NOMO-1 treated with DMSO at 0.1 percent for 48 hours (cell line): ENCODE measurements at regions not wholly inside any gene's neighbourhood (a gene's known extent, or its start where the extent isn't known, plus 50 kb on each side); places are given as distances from the start of the nearest gene placed in this dataset.
"Not testable (repeated sequence)": the region's sequence is repeated elsewhere in the genome, so short reads cannot be mapped to it uniquely, and the experiment has no call there.

Source experiments
- DNase-seq: peaks from one replicate; lab custom pipeline; 2025; ENCODE audit not compliant: unreplicated experiment; lab: John Stamatoyannopoulos, UW

DNA sequence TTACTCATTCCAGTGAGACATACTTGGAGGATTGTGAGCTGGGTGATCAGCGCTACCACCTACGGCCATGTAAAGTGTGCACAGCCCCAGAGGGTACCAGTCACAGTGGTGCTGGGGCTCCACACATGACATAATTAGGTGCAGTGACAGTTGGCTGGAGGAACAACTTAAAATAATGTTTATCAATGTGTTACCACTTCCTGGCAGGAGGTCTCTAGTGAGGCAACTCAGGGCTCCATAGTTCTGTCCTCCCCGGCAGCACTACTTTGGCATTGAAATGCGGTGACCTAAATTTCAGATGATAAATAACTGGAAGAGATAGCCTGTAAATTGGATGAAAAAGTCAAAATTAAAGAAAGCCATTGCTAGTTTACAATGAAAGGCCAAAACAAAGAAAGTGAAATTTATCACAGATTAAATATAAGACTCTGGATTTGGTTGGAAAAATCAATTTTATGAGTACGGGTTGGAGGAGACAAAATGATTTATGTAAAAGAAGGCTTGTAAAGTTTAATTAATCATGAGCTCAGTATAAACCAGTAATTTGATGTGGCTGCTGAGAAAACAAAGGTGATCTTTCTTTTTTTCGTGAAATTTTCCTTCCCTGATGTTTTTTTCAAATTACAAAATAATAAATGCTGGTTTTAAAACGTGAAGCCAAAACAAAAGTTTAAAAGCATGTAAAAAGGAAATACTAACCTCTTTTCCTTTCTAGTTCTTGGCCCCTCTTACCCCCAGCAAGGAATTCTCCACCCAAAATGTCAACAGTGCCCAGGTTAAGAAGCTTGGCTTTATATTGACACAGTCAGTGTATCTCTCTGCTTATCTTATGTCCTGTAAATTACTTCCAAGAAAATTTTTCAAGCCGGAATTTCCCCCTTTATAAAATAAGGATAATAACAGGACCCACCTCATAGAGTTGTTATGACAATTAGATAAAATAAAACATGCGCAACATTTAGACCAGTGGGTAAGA is 126.7 kb upstream of the NOX3 start:
- DNase-seq, result no peak

DNA sequence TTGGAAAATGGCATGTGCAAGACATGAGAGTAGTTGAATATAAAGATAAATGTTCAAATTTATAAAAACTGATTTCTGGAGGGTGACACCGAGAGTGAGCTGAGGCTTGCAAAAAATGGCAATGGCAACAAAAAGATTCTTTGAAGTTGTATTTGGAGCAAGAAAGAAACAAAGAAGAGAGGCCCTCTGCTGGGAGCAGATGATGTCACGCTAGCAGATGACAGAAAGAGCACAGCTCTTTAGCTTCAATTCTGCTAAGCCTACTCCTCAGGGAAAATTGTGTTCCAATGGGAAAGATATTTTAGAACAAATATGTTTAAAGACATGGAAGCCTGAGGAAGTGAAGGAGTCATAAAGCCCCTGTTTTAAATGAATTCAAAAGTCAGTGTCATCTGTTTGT is 125.3 kb upstream of the NOX3 start:
- DNase-seq, result no peak

DNA sequence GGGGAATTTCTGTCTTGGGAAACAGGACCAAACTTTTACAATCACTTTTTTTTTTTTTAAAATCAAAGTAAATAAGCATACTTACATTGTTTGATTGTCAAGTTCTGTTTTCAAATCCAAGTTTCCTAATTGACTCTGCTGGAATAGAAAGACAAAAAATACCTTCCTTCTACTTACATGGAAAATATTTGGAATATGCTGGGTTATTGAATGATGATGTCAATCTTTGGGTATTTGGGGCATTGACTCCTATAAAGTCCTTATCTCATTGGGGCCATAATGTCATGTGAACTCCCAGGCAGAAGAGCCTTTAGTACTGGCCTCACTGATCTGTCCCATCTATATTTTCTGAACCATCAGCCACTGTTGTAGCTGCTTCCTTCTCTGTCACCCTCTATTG is 122.6 kb upstream of the NOX3 start:
- no peak for DNase-seq

DNA sequence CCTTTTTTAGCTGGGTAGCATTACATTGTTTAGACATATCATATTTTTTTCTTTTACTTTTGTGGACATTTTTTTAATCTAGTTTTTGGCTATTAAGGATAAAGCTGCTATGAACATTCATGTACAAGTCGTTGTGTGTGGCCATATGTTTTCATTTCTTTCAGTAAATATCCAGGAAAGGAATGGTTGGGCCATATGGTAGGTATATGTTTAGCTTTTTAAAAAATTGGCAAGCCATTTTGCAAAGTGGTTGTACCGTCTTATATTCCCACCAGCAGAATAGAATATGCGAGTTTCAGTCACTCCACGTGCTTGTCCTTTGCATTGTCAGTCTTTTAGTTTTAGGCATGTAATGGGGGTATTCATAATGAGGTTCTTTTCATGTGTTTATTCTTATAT is 106.3 kb upstream of the NOX3 start:
- DNase-seq, result no peak

DNA sequence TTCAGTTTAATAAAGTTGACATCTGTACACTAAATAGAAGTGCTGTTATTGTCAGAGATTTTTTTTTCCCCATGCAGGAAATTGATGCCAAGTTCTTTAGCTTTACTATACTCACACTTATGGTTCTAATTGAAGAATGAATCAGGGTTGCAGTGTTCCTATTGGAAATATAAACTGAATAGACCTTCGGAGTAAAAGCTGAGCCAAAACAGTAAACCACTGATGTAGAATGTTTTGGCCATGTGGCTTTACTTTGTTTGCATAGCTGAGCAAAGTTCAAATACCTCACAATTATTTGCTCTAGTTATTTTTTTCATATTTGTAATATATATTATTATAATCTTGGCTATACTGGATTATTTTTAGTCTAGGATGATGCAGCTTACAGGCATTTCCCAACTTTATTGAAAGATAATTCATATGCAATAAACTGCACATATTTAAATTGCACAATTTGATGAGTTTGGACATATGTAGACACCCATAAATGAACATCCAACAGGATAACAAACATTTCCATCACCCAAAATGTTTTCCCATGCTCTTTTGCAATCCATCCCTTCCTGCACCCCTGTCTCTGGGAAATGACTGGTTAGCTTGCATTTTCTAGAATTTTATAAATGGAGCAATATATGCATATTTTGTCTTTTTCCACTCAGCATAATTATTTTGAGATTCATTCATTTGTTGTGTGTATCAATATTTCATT is 105.8 kb upstream of the NOX3 start:
- DNase-seq, result no peak

DNA sequence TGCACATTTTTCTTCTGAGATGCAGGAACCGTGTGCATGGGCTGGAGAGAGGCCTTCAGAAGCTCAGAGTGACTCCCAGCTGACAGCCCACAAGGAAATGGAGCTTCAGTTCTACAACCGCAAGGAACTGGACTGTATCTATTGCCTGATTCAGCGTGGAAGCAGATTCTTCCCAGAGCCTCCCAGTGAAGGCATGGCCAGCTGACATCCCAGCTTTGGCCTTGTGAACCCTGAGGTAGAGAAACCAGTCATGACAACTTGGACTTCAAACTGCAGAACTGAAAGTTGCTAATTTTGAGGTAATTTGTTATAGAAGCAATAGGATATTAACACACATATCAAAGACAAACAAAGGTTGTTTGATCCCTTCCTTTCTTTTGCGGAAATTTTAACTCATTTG is 94.3 kb upstream of the NOX3 start:
- no peak for DNase-seq

DNA sequence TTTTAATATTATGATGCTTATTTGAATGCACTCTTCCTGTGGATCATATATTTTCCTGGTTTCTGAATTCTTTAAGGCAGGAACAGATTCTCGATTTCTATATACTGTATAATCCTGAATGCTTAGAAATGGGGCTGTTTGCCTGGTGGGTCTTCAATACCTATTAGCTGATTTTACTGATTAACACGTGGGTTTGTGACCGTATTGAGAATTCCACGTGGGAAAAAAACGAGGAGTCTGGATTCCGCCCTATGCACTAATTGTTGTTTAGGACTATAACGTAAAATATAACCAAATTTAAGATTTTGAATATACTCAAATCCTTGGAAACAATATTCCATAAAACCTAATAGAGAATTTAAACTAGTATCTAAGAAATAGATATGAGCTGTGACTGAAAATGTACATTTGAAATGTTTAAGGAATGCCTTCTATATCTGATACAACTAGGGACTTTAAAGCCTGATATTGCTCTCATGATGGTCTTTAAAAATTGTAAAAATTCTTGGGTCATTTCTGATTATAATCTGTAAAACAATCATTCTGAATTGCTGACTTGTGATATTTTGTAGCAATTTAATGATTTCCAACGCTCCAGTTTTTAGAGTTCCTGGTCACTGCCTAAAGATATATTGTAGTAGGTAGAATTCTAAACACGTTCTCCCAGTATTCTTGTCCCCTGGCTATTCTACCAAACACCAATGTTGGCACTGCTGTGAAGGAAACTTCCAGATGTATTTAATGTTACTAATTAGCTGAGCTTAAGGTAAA is 93.6 kb upstream of the NOX3 start:
- no peak for DNase-seq

DNA sequence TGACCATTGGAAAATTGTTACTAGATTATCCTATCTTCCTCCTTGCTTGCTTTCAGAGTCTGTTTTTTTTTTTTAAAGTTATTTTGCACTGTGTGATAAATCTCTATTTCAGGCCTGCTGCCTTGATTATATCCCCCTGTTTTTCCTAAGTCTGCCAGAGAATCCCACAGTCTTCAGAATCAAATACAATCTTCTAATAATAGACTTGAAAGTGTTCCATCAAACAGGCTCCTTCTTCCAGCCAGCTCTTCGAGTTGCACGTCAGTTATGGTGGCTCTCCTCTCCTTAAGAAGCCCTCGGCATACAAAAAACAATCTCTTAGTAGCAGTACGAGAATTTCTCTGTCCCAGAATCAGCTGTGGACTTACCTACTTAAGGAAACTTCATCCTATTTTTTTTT is 92.9 kb upstream of the NOX3 start:
- no peak for DNase-seq

DNA sequence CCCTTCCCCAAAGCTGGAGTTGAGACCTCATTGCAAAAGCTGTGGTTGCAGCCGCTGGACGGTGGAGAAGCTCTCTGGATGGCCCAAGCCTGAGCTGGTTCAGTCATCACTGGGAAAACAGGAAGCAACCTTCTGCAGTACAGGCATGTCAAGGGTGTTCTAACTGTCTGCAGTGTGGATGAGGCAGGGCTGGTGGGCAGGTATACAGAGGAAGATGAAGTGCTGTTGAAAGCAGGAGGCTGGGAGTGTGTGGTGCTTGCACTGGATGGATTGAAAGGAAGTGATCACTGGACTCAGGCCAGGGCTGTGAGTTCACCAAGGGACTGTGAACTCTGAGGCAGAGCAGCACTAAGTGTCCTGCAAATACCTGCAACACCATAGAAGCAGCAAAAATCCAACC is 89.0 kb upstream of the NOX3 start:
- no peak for DNase-seq

DNA sequence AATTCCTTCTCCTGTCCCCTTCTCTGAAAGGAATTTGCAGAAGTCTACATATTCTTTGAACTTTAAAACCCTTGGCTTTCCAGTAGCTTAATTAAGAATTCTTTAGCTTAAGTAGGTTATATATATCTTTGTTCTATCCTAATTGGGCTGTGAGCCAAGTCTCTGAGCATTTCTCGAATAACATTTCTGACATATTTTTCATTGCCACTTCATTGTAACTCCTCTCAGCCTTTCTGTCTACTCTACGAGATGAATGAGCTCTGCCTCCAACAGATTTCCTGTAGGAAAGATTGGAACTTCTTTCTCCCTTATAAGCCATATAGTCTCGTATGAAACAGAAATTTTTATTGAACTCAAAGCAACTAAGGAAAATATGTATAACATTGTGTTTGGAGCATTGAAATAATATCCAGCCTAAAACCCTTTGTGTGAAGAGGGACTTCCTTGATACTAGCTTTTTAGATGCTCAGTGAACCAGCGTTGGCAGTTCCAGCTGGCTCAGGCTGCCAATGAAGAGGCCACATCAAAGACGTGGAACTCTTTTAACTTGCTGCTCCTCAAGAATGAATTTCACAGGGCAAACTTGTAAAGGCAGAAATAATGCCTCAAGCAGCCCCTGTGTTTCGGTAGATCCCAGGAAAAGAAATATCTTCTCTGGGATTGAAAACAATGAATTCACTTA is 87.7 kb upstream of the NOX3 start:
- DNase-seq, result no peak

DNA sequence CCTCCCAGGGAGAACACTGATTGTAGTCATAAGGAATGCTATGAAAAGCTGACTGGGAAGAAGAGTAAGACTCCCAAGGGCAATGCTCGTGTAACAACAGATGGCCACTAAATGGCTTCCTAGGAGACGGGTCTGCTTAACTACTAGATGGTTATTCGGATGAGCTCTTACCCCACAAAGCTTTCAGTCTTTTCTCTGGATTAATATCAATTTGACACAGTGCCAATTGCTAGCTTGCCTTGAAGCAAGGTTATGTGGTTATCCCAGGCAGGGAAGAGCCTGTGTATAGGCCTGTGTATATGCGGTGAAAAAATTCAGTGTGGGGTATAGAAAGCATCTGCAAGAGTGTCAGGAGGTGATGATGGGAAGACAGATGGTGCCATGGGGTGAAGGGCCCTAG is 86.4 kb upstream of the NOX3 start:
- DNase-seq, result no peak

DNA sequence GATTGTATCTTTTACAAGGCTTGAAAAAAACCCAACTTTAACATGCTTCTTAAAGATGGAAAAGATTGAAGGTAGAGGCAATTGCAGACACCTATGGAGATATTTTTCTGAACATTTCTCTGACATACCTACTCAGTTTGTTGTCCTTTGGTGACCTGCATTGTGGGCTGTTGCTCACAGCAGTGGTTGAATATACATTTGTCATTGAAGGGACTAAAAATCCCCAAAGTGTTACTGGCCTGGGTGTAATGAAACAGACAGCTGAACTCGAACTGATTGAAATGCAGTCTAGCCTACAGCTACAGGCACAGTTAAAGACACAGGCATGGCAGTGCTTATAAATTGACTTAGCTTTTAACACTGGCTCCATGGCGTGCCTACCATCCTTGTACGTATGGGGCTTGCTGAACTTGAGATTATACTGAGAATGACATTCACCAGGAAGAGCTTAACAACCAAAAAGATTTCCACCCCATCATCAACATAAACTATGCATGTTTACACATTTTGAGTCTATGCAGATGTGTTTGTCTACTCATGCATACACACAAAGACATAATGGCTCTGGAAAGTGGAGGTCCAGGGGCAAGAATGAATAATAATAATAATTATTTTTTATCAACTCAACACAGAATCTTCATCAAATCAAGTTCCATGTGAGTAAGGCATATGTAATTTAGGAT is 83.2 kb upstream of the NOX3 start:
- no peak for DNase-seq

DNA sequence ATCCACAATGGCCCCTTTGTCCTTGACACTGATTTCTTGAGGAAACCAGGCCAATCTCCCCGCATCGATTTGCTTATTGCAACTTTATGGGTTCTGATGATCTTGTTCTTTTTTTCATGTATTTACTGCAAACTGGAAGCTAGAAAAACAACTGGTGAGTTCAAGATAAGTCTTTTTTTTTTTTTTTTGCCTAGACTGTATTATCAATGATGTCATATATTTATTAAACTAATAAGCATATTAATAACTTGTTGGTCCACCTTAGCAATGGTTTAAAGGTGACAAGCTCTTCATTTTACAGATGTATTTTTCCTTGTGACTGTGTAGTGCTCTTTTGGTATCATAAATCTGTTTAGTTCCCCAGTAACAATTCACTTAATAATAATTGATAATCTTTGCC is 79.0 kb upstream of the NOX3 start:
- DNase-seq, result no peak

DNA sequence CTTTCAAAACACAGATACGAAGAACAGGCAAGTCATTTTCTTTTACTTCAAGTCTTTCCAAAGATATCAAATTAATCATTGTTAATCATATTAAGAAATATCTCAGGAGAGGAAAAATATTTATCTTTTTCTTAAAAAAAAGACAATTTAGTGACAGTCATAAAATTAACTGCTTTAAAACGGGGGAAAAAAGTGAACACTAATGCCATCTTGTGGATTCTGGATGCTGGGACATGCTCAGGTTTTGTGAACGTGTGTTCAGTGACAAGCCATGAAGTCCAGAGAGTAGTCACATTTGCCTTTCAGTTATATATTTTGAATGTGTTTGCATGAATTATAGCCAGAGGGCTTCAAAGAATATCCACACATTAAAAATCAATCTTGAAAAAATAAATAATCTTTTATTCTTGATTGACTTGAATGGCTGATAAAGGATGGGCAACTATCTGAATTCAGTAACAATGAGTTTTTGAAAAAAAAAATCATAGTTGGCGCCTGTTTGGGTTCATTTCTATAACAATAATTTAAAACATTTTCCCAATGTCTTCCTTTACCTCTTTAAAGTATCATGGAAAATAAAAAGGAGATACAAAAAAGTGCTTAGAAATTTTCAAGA is 74.7 kb upstream of the NOX3 start:
- peak; percentile 39 for DNase-seq

DNA sequence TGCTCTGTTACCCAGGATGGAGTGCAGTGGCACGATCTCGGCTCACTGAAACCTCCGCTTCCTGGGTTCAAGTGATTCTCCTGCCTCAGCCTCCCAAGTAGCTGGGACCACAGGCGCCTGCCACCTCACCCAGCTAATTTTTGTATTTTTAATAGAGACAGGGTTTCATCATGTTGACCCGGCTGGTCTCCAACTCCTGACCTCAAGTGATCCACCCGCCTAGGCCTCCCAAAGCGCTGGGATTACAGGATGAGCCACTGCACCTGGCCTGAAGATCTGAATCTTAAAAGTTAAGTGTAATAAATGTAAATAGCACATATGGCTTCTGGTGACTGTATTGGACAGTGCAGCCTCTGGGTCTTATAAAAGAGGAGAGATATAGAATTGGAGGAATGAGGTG is 74.2 kb upstream of the NOX3 start:
- not testable (repeated sequence) for DNase-seq

DNA sequence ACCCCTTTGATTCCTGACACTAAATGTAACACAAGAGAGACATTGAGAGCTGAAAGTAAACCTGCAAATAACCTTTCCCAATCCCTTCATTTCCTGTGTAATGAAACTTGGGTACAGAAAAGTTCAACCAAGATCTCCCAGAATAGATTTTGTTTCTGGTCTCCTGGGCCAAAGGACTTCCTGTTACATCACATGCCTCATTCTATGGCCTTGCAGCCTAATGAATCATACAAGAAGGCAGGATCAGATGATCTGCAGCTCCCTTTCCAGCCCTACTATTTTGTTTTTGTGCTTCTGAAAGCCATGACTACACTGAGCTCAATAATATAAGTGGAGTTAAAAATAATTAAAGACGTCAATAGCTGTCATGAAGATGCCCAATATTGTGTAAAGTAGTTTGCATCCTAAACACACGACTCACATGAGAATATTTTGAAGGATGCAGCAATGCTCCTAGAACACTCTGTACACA is 73.4 kb upstream of the NOX3 start:
- peak; percentile 91 for DNase-seq

DNA sequence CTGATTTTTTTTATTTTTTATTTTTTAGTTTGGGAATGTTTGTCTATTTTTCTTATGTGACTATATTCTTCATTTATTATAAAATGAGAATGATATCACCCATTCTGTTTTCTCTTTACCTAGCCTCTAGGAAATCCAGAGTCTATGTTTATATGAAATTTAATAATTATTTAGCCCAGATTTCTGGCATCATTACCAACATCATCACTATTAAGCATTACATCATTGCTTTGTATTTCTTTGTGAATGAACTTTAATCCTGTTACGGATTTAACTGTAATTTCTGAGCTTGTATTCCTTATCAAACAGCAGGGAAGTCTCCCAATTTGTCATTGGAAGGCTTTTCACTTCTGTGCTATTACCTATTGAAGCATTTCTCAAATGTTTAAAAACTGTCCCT is 72.7 kb upstream of the NOX3 start:
- DNase-seq, result no peak

DNA sequence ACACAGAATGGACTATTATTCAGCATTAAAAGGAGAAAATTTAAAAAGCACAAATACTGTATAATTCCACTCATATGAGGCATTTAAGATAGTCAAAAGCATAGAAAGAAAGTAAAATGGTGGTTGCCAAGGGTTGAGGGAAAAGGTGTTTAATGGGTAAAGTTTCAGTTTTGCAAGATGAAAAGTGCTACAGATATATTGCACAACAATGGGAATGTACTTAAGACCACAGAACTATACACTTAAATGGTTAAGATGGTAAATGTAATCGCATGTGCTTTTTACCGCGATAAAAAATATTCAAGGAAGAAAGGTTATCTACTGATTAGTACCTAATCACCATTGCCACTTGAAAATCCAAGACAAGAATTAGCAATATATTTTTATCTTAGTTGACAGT is 71.8 kb upstream of the NOX3 start:
- DNase-seq, result no peak

DNA sequence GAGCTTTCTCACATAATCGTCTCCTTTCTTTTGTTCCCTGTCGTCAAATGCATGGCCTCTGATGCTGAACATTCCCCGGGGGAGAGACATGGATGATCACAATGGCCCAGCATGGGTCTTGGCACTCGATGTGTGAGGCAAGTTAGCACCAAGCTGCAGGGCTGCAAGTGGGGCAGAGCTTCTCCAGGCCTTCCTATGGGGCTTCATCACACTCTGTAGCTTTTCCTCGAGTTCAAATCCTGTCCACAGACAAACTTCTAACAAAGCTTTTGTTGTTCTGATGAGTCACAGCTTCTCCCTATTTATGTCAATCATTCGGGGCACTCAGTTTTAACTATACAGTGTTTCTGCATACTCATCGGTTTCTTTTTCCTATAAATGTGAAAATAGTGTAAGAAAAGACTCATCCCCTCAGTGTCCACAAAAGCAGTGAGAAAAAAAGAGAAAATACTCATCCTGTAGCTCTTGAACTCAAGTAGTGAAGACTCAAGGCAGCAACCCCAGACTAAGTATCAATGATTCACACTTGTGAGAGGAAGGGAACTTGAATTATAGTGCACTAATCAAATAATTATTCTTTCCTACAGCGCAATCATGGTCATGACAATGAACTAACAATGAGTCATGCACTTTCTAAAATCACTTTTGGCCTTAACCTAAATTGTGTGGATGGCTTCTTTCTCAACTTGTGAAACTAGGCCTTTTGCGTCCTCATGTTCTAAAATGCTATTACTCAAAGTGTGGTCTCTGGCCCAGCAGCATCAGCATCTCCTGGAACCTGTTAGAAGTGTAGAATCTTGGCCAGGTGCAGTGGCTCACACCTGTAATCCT is 68.4 kb upstream of the NOX3 start:
- peak; percentile 75 for DNase-seq
